ENCODE measurements at regions not wholly inside any gene's neighbourhood (a gene's known extent, or its start where the extent isn't known, plus 50 kb on each side); places are given as distances from the start of the nearest gene placed in this dataset.

GRCh38 chr11:27858866-27859265 lies 158.6 kb upstream of the BDNF start:
- DNase-seq = no peak

DNA sequence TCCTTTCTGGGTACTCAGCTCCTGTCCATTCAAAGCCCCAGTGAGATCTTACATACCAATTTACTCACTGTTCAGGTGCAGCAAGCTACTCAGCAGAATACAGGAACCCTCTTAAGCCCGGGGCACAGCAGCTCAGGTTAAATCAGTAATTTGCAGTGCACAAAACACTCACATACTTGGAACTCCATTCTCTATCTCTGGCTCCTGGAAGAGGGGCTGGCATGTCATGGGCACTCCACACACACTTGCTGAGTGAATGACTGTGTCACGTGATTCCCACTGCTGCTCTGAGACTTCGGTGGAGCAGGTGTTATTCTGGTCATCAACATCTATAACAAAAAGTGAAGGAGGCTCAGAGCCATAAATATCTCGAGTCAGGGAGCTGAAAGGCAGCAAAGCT lies 157.3 kb upstream of the BDNF start:
- DNase-seq = no peak

- DNase-seq = no peak
Measured at GRCh38 chr11:27857014-27857413, 156.8 kb upstream of the BDNF start.

GRCh38 chr11:27848423-27848822 lies 148.2 kb upstream of the BDNF start:
- no peak for DNase-seq

DNA sequence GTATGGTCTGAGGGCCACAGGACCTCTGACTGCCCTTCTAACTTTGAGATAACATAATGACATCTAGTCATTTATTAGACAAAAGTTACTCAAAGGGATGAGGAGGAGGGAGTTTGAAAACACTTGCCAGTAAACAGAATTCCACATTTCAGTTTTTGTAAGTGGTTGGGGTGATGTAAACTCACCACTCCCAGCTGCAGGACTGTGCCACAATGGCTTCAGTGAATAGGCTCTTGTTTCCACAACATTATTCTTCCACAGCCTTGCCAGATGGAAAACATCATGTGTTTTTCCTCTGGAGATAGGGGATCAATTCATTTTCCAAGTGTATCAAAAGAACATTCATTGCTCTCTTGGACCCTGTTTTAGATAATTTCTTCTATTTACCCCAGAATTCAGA lies 147.2 kb upstream of the BDNF start:
- no peak for DNase-seq

DNA sequence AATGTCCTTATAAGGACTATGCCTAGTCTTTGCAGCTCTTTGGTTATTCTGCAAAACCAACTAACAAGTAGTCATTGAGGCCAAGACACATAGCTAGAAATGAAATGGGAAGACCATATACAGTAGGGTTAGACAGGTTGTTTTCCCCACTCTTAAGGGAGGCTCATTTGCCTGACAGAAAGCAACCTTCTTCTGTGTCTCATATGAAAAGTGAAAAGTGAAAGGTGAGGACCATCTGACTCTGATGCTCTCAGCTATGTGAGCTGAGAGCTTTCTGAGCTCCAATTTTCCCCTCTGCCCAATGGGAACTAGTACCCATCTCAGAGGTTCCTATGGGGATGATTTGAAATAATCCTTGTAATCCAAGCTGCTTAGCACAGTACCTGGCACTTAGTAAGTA lies 142.0 kb upstream of the BDNF start:
- DNase-seq = no peak

DNA sequence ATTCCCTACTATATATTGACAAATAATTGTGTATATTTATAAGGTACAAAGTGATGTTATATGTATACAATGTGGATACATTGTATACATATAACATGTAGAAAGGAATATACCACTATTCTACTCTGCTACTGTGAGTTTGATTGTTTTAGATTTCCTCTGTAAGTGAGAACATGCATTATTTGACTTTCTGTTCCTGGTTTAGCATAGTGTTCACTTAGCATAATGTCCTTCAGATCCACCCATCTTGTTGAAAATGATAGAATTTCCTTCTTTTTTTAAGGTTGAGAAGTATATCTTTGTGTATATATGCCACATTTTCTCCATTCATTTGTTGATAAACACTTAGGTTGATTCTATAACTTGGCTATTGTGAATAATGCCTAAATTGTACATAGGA lies 140.8 kb upstream of the BDNF start:
- no peak for DNase-seq

DNA sequence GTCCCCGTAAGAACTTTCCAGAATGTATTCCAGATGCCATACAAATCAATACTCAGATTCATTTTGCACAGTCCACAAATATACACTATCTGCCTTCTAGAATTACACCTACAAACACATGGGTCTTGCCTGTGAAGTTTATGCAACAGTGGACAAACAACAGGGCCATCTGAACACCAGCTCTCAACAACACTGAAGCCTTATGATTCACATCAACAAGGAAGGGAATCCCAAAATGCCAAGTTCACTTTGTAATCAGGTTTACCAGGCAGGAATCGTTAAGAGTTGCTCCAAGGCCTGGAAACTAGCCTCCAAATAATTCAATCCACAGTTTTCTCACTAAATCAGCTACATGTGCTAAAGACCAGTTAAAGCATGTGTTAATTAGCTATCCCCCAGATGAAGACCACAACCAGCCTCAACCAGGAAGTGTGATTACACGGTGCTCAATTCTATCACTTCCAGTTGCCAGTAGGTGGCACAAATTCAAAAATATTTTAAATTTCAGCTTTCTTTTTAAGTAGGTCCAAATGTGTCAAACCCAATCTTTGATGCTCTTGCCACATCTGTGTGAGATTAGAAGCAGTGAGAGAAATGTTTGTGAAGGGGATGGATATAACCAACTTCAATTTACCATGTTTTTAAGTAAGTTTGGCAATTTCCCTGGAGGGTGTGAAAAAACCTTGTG lies 139.1 kb upstream of the BDNF start:
- DNase-seq = peak in 1 of 3 donors; percentile 12

- DNase-seq = no peak
Measured at GRCh38 chr11:27838674-27839073, 138.4 kb upstream of the BDNF start.

GRCh38 chr11:27837895-27838563 lies 137.8 kb upstream of the BDNF start:
- DNase-seq = no peak

- DNase-seq = no peak
Measured at GRCh38 chr11:27830206-27830605, 130.0 kb upstream of the BDNF start.

GRCh38 chr11:27820249-27820648 lies 120.0 kb upstream of the BDNF start:
- DNase-seq = no peak

GRCh38 chr11:27816197-27816596 lies 115.9 kb upstream of the BDNF start:
- no peak for DNase-seq

- no peak for DNase-seq
Measured at GRCh38 chr11:27812341-27812740, 112.1 kb upstream of the BDNF start.

GRCh38 chr11:27807596-27807995 lies 107.3 kb upstream of the BDNF start:
- DNase-seq = no peak

GRCh38 chr11:27806122-27806521 lies 105.9 kb upstream of the BDNF start:
- DNase-seq = no peak

DNA sequence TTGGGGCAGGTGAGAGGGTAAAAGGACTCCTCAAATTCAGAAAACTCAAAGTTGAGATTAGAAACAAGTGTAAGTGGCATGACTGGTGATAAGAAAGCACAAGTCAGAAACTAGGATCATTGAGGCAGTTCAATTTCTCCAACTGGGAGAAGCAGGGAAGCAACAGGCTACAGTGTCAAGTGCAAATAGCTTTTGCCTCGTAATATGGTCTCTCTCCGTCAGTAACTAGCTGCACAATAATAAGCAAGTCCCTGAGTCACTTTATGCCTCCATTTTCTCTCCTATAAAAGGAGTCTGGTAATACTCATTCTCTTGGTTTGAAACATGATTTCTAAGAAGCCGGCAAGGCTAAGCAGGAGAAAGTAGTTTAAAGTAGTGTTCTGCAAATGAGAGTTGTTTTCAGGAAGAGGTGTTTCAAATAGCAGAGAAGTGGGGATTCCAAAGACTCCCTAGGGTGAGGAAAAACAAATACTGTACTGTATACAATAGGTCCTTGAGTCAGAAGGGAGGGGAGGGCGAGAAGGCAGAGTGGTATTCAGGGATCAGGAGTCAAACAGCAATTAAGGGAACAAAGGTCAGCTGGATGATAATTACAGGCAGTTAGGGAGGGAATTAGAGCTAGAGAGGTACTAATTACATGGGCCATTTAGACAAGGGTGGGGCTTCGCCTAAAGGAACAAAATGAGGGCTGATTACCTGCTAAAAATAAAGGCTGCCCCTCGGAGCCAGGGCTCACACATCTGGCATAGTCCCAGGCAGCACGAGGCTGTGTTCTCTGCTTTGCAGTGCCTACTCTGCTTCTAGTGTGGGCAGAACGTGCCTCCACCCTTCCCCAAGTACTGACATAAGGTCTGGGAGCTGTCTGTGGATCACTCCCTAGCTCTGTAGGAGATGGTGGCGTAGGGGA lies 96.0 kb upstream of the BDNF start:
- no peak for DNase-seq

GRCh38 chr11:27786864-27787263 lies 86.6 kb upstream of the BDNF start:
- no peak for DNase-seq

DNA sequence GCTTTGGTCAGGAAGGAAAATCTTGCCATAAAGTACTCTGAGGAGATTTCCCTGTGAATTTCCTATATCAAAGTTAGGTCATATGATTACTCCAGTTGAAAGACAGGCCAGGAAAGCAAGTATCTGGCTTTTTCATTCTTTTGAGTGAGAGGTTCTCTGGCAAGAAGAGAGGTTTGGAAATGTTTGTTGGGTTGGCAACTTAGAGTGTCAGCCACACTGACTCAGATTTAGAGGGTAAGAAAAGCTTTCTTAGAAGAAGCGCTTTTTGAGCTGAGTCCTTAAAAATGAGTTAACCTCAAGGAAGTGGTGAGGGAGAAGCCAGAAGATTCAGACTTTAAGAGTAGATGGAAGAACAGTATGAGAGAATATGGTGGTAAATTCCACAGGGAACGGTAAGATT lies 86.1 kb upstream of the BDNF start:
- DNase-seq = no peak

- no peak for DNase-seq
Measured at GRCh38 chr11:27783701-27784355, 83.6 kb upstream of the BDNF start.

GRCh38 chr11:27777033-27777432 lies 76.8 kb upstream of the BDNF start:
- DNase-seq = no peak

- no peak for DNase-seq
Measured at GRCh38 chr11:27773884-27774283, 73.6 kb upstream of the BDNF start.

Measured in muscle of back (tissue), 3 donors.